ENCODE measurements at regions not wholly inside any gene's neighbourhood (a gene's known extent, or its start where the extent isn't known, plus 50 kb on each side); places are given as distances from the start of the nearest gene placed in this dataset.

- H3K27me3 ChIP-seq (ENCODE audit: insufficient read depth, low read length, poor library complexity) = no peaks in the 10 kb centered on the region
- no peak for DNase-seq
- no peak overlapping the region for H2BK15ac ChIP-seq (replicated peaks; ENCODE audit: low read depth)
- no peaks in the 10 kb centered on the region for H3K4me1 ChIP-seq (ENCODE audit: control insufficient read depth, low read depth, low read length)
- no peak overlapping the region for H3K18ac ChIP-seq (ENCODE audit: low read length)
- no peak overlapping the region for H3K4me3 ChIP-seq (ENCODE audit: low read length)
- no peak overlapping the region for H3K27ac ChIP-seq (ENCODE audit: low read depth, low read length)
- H2BK5ac ChIP-seq (ENCODE audit: low read length) = no peak overlapping the region
- H3K79me1 ChIP-seq (ENCODE audit: low read length) = no peaks in the 10 kb centered on the region
- H3K4me2 ChIP-seq (ENCODE audit: low read length) = no peak overlapping the region
- no peak overlapping the region for H4K8ac ChIP-seq (ENCODE audit: low read depth, low read length)
- H2AK5ac ChIP-seq (ENCODE audit: low read length) = no peak overlapping the region
- H3K9ac ChIP-seq (ENCODE audit: low read length) = no peak overlapping the region
- H3K23ac ChIP-seq (ENCODE audit: low read length) = no peak overlapping the region
- H4K5ac ChIP-seq (ENCODE audit: low read length) = no peak overlapping the region
- no peak overlapping the region for H2BK120ac ChIP-seq (ENCODE audit: low read depth, low read length)
- H3K79me2 ChIP-seq (ENCODE audit: control insufficient read depth, insufficient read depth, low read length) = no peaks in the 10 kb centered on the region
- H3K56ac ChIP-seq (ENCODE audit: low read length) = no peak overlapping the region
- H3K4ac ChIP-seq (ENCODE audit: low read depth, low read length) = no peak overlapping the region
- no peaks in the 10 kb centered on the region for H3K36me3 ChIP-seq (ENCODE audit: control insufficient read depth, insufficient read depth, low read length)
Measured at GRCh38 chr9:115978091-115978490, 175.5 kb upstream of the PAPPA start.

- Histone ChIP-seq H3K4me2 (ENCODE audit: low read length) (no peak overlapping the region), H3K56ac (ENCODE audit: low read length) (no peak overlapping the region), H3K79me1 (ENCODE audit: low read length) (no peaks in the 10 kb centered on the region), H3K23ac (ENCODE audit: low read length) (no peak overlapping the region), H3K36me3 (ENCODE audit: control insufficient read depth, insufficient read depth, low read length) (no peaks in the 10 kb centered on the region), H3K4me1 (ENCODE audit: control insufficient read depth, low read depth, low read length) (no peaks in the 10 kb centered on the region), H2BK120ac (ENCODE audit: low read depth, low read length) (no peak overlapping the region), H3K27ac (ENCODE audit: low read depth, low read length) (no peak overlapping the region), H2BK5ac (ENCODE audit: low read length) (no peak overlapping the region), H3K4me3 (ENCODE audit: low read length) (no peak overlapping the region), H4K8ac (ENCODE audit: low read depth, low read length) (no peak overlapping the region), H2BK15ac (replicated peaks; ENCODE audit: low read depth) (no peak overlapping the region), H3K79me2 (ENCODE audit: control insufficient read depth, insufficient read depth, low read length) (no peaks in the 10 kb centered on the region), H3K27me3 (ENCODE audit: insufficient read depth, low read length, poor library complexity) (no peaks in the 10 kb centered on the region), H3K4ac (ENCODE audit: low read depth, low read length) (no peak overlapping the region), H3K18ac (ENCODE audit: low read length) (no peak overlapping the region), H3K9ac (ENCODE audit: low read length) (no peak overlapping the region), H4K5ac (ENCODE audit: low read length) (no peak overlapping the region), H2AK5ac (ENCODE audit: low read length) (no peak overlapping the region)
- no peak for DNase-seq
- no CpG with 5 or more reads among the region's 3 CpGs for WGBS (ENCODE audit: extremely low coverage, insufficient coverage, low lambda C conversion rate)
Measured at GRCh38 chr9:115978659-115979096, 174.9 kb upstream of the PAPPA start.

- no peaks in the 10 kb centered on the region for H3K4me1 ChIP-seq (ENCODE audit: control insufficient read depth, low read depth, low read length)
- no peaks in the 10 kb centered on the region for H3K36me3 ChIP-seq (ENCODE audit: control insufficient read depth, insufficient read depth, low read length)
- no peaks in the 10 kb centered on the region for H3K79me2 ChIP-seq (ENCODE audit: control insufficient read depth, insufficient read depth, low read length)
- H3K79me1 ChIP-seq (ENCODE audit: low read length) = no peaks in the 10 kb centered on the region
- no peak overlapping the region for H4K5ac ChIP-seq (ENCODE audit: low read length)
- no peak overlapping the region for H4K8ac ChIP-seq (ENCODE audit: low read depth, low read length)
- no peak overlapping the region for H2BK120ac ChIP-seq (ENCODE audit: low read depth, low read length)
- no peak for DNase-seq
- H2BK5ac ChIP-seq (ENCODE audit: low read length) = no peak overlapping the region
- no CpG with 5 or more reads among the region's 2 CpGs for WGBS (ENCODE audit: extremely low coverage, insufficient coverage, low lambda C conversion rate)
- no peak overlapping the region for H3K18ac ChIP-seq (ENCODE audit: low read length)
- H3K56ac ChIP-seq (ENCODE audit: low read length) = no peak overlapping the region
- H3K4me2 ChIP-seq (ENCODE audit: low read length) = no peak overlapping the region
- no peak overlapping the region for H2BK15ac ChIP-seq (replicated peaks; ENCODE audit: low read depth)
- no peak overlapping the region for H3K9ac ChIP-seq (ENCODE audit: low read length)
- no peaks in the 10 kb centered on the region for H3K27me3 ChIP-seq (ENCODE audit: insufficient read depth, low read length, poor library complexity)
- no peak overlapping the region for H2AK5ac ChIP-seq (ENCODE audit: low read length)
- H3K27ac ChIP-seq (ENCODE audit: low read depth, low read length) = no peak overlapping the region
- no peak overlapping the region for H3K23ac ChIP-seq (ENCODE audit: low read length)
- no peak overlapping the region for H3K4ac ChIP-seq (ENCODE audit: low read depth, low read length)
- no peak overlapping the region for H3K4me3 ChIP-seq (ENCODE audit: low read length)
Measured at GRCh38 chr9:115980054-115980453, 173.5 kb upstream of the PAPPA start.

GRCh38 chr9:115980502-115980901 is 173.1 kb upstream of the PAPPA start:
- no peak overlapping the region for H2AK5ac ChIP-seq (ENCODE audit: low read length)
- no peak overlapping the region for H3K23ac ChIP-seq (ENCODE audit: low read length)
- no peak overlapping the region for H3K4ac ChIP-seq (ENCODE audit: low read depth, low read length)
- no peak overlapping the region for H4K8ac ChIP-seq (ENCODE audit: low read depth, low read length)
- no peak overlapping the region for H3K18ac ChIP-seq (ENCODE audit: low read length)
- H3K56ac ChIP-seq (ENCODE audit: low read length) = no peak overlapping the region
- H4K5ac ChIP-seq (ENCODE audit: low read length) = no peak overlapping the region
- no peaks in the 10 kb centered on the region for H3K36me3 ChIP-seq (ENCODE audit: control insufficient read depth, insufficient read depth, low read length)
- no peaks in the 10 kb centered on the region for H3K79me1 ChIP-seq (ENCODE audit: low read length)
- no peak for DNase-seq
- H3K27me3 ChIP-seq (ENCODE audit: insufficient read depth, low read length, poor library complexity) = no peaks in the 10 kb centered on the region
- no peak overlapping the region for H2BK120ac ChIP-seq (ENCODE audit: low read depth, low read length)
- H3K9ac ChIP-seq (ENCODE audit: low read length) = no peak overlapping the region
- no peak overlapping the region for H3K4me3 ChIP-seq (ENCODE audit: low read length)
- H3K4me2 ChIP-seq (ENCODE audit: low read length) = no peak overlapping the region
- no CpG with 5 or more reads among the region's 1 CpG for WGBS (ENCODE audit: extremely low coverage, insufficient coverage, low lambda C conversion rate)
- no peaks in the 10 kb centered on the region for H3K4me1 ChIP-seq (ENCODE audit: control insufficient read depth, low read depth, low read length)
- no peaks in the 10 kb centered on the region for H3K79me2 ChIP-seq (ENCODE audit: control insufficient read depth, insufficient read depth, low read length)
- no peak overlapping the region for H3K27ac ChIP-seq (ENCODE audit: low read depth, low read length)
- H2BK15ac ChIP-seq (replicated peaks; ENCODE audit: low read depth) = no peak overlapping the region
- no peak overlapping the region for H2BK5ac ChIP-seq (ENCODE audit: low read length)

GRCh38 chr9:115980976-115981375 is 172.6 kb upstream of the PAPPA start:
- no CpG with 5 or more reads among the region's 4 CpGs for WGBS (ENCODE audit: extremely low coverage, insufficient coverage, low lambda C conversion rate)
- H3K27ac ChIP-seq (ENCODE audit: low read depth, low read length) = no peak overlapping the region
- no peak overlapping the region for H2AK5ac ChIP-seq (ENCODE audit: low read length)
- H2BK5ac ChIP-seq (ENCODE audit: low read length) = no peak overlapping the region
- no peaks in the 10 kb centered on the region for H3K79me1 ChIP-seq (ENCODE audit: low read length)
- H3K4me1 ChIP-seq (ENCODE audit: control insufficient read depth, low read depth, low read length) = no peaks in the 10 kb centered on the region
- no peak overlapping the region for H2BK120ac ChIP-seq (ENCODE audit: low read depth, low read length)
- no peak overlapping the region for H3K56ac ChIP-seq (ENCODE audit: low read length)
- no peak overlapping the region for H2BK15ac ChIP-seq (replicated peaks; ENCODE audit: low read depth)
- no peak overlapping the region for H3K23ac ChIP-seq (ENCODE audit: low read length)
- H3K79me2 ChIP-seq (ENCODE audit: control insufficient read depth, insufficient read depth, low read length) = no peaks in the 10 kb centered on the region
- no peaks in the 10 kb centered on the region for H3K36me3 ChIP-seq (ENCODE audit: control insufficient read depth, insufficient read depth, low read length)
- no peaks in the 10 kb centered on the region for H3K27me3 ChIP-seq (ENCODE audit: insufficient read depth, low read length, poor library complexity)
- DNase-seq = no peak
- H3K18ac ChIP-seq (ENCODE audit: low read length) = no peak overlapping the region
- H3K4me3 ChIP-seq (ENCODE audit: low read length) = no peak overlapping the region
- H3K4ac ChIP-seq (ENCODE audit: low read depth, low read length) = no peak overlapping the region
- H4K5ac ChIP-seq (ENCODE audit: low read length) = no peak overlapping the region
- H4K8ac ChIP-seq (ENCODE audit: low read depth, low read length) = no peak overlapping the region
- no peak overlapping the region for H3K4me2 ChIP-seq (ENCODE audit: low read length)
- no peak overlapping the region for H3K9ac ChIP-seq (ENCODE audit: low read length)

GRCh38 chr9:115983366-115983765 is 170.2 kb upstream of the PAPPA start:
- no peak for DNase-seq
- H2BK120ac ChIP-seq (ENCODE audit: low read depth, low read length) = no peak overlapping the region

More at GRCh38 chr9:115983366-115983765, 170.2 kb upstream of the PAPPA start:
- H3K79me2 ChIP-seq (ENCODE audit: control insufficient read depth, insufficient read depth, low read length) = no peaks in the 10 kb centered on the region
- H3K27me3 ChIP-seq (ENCODE audit: insufficient read depth, low read length, poor library complexity) = no peaks in the 10 kb centered on the region
- no peak overlapping the region for H3K23ac ChIP-seq (ENCODE audit: low read length)
- H3K79me1 ChIP-seq (ENCODE audit: low read length) = no peaks in the 10 kb centered on the region
- no peak overlapping the region for H2BK15ac ChIP-seq (replicated peaks; ENCODE audit: low read depth)
- H3K36me3 ChIP-seq (ENCODE audit: control insufficient read depth, insufficient read depth, low read length) = no peaks in the 10 kb centered on the region
- H2BK5ac ChIP-seq (ENCODE audit: low read length) = no peak overlapping the region
- H3K4me2 ChIP-seq (ENCODE audit: low read length) = no peak overlapping the region
- H4K5ac ChIP-seq (ENCODE audit: low read length) = no peak overlapping the region
- no peak overlapping the region for H3K27ac ChIP-seq (ENCODE audit: low read depth, low read length)
- H4K8ac ChIP-seq (ENCODE audit: low read depth, low read length) = no peak overlapping the region
- no peaks in the 10 kb centered on the region for H3K4me1 ChIP-seq (ENCODE audit: control insufficient read depth, low read depth, low read length)
- H2AK5ac ChIP-seq (ENCODE audit: low read length) = no peak overlapping the region
- H3K4ac ChIP-seq (ENCODE audit: low read depth, low read length) = no peak overlapping the region
- no peak overlapping the region for H3K56ac ChIP-seq (ENCODE audit: low read length)
- no peak overlapping the region for H3K4me3 ChIP-seq (ENCODE audit: low read length)
- no peak overlapping the region for H3K18ac ChIP-seq (ENCODE audit: low read length)
- H3K9ac ChIP-seq (ENCODE audit: low read length) = no peak overlapping the region
- WGBS (ENCODE audit: extremely low coverage, insufficient coverage, low lambda C conversion rate) = no CpG with 5 or more reads among the region's 6 CpGs
